ENCODE measurements at regions not wholly inside any gene's neighbourhood (a gene's known extent, or its start where the extent isn't known, plus 50 kb on each side); places are given as distances from the start of the nearest gene placed in this dataset.

DNA sequence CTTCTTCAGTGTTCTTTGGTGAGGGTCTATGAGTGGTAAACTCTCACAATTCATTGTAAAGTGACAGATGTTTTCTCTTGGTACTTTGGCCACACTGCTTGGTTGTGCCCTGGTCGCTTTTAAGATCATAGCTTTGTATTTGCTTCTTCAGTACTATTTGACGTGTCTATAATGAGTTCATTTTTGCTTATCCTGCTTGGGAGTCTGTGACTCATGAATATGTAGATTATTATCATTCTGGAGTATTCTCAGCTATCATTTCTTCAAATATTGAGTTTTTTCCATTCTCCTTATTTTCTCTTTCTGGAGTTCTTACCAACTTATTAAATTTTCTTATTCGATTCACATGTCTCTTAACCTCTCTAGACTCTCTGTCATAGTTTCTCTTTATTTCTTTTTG, 73.0 kb upstream of the HS6ST1 start:
- no peak for TF ChIP-seq CTCF (CRISPR knock-in tag; IDR thresholded peaks at IDR 0.05)
- TF ChIP-seq ATF6 (CRISPR knock-in tag; conservative IDR thresholded peaks at IDR 0.05): no peak
- no peak for TF ChIP-seq STAG1 (CRISPR knock-in tag; IDR thresholded peaks at IDR 0.05)
- TF ChIP-seq, protein P1, sequence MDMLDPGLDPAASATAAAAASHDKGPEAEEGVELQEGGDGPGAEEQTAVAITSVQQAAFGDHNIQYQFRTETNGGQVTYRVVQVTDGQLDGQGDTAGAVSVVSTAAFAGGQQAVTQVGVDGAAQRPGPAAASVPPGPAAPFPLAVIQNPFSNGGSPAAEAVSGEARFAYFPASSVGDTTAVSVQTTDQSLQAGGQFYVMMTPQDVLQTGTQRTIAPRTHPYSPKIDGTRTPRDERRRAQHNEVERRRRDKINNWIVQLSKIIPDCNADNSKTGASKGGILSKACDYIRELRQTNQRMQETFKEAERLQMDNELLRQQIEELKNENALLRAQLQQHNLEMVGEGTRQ (IDR thresholded peaks at IDR 0.05; ENCODE audit: low read depth, low read length): no peak
- TF ChIP-seq, protein P1 (CRISPR knock-in tag; IDR thresholded peaks at IDR 0.05; ENCODE audit: borderline replicate concordance): no peak
- TF ChIP-seq ZSCAN29 (CRISPR knock-in tag; conservative IDR thresholded peaks at IDR 0.05): no peak
- TF ChIP-seq JUN (CRISPR knock-in tag; IDR thresholded peaks at IDR 0.05): no peak
- no peak for TF ChIP-seq EP300 (IDR thresholded peaks at IDR 0.05; ENCODE audit: low read depth in 2 of 2, low read length in 2 of 2)
- no peak for TF ChIP-seq EP300 (CRISPR knock-in tag; IDR thresholded peaks at IDR 0.05; ENCODE audit: borderline replicate concordance)
- no peak for TF ChIP-seq EHMT2 (IDR thresholded peaks at IDR 0.05; ENCODE audit: borderline replicate concordance, low read depth, low read length)
- no peak for TF ChIP-seq GABPA (IDR thresholded peaks at IDR 0.05; ENCODE audit: low read depth, low read length)
- no peak for TF ChIP-seq GABPA (CRISPR knock-in tag; IDR thresholded peaks at IDR 0.05; ENCODE audit: low read depth)
- TF ChIP-seq, protein P2, sequence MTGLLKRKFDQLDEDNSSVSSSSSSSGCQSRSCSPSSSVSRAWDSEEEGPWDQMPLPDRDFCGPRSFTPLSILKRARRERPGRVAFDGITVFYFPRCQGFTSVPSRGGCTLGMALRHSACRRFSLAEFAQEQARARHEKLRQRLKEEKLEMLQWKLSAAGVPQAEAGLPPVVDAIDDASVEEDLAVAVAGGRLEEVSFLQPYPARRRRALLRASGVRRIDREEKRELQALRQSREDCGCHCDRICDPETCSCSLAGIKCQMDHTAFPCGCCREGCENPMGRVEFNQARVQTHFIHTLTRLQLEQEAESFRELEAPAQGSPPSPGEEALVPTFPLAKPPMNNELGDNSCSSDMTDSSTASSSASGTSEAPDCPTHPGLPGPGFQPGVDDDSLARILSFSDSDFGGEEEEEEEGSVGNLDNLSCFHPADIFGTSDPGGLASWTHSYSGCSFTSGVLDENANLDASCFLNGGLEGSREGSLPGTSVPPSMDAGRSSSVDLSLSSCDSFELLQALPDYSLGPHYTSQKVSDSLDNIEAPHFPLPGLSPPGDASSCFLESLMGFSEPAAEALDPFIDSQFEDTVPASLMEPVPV (CRISPR knock-in tag; IDR thresholded peaks at IDR 0.05): no peak
- no peak for TF ChIP-seq NFYB (CRISPR knock-in tag; IDR thresholded peaks at IDR 0.05)
- no peak for TF ChIP-seq CREM (IDR thresholded peaks at IDR 0.05)
- TF ChIP-seq CREM (CRISPR knock-in tag; IDR thresholded peaks at IDR 0.05): no peak
- TF ChIP-seq TCF7L2 (IDR thresholded peaks at IDR 0.05; ENCODE audit: low read depth, low read length): no peak
